Endothelial cell of umbilical vein (primary cell): ENCODE measurements at regions not wholly inside any gene's neighbourhood (a gene's known extent, or its start where the extent isn't known, plus 50 kb on each side); places are given as distances from the start of the nearest gene placed in this dataset.

Source experiments
- BruUV-seq: library from RNA; stranded (reverse); fragments of 400-500 nt; replicated peaks from 2 replicates; lab custom pipeline; 2021; lab: Mats Ljungman, UMichigan
- CTCF ChIA-PET: fragments of 300-600, 350-600 bp; sonication (Branson Sonifier 250); formaldehyde crosslinking; loops from one replicate; lab custom pipeline; 2021; ENCODE audit warnings: antibody characterized with exemption, inconsistent platforms; lab: Charles Lee
- POLR2A ChIA-PET: fragments of 300-600, 350-600 bp; sonication (Branson Sonifier 250); formaldehyde crosslinking; loops from one replicate; lab custom pipeline; 2021; ENCODE audit warnings: antibody characterized with exemption, inconsistent platforms; lab: Charles Lee
- DNase-seq: peaks from one replicate; pipeline ENCODE4 v3.0.0-alpha.2; 2011; ENCODE audit warnings: low read depth, low spot score
- FAIRE-seq: peaks from 2 replicates; lab custom pipeline; 2011; peaks lifted over from hg19 to GRCh38; lab: Jason Lieb, UNC
- H2AFZ ChIP-seq: 2 replicates; pipeline ENCODE4 v1.6.0; 2012; ENCODE audit warnings: low read depth, low read length, control low read depth, inconsistent platforms
- H3K27ac ChIP-seq: 2 replicates; pipeline ENCODE4 v1.5.1; 2011; ENCODE audit warnings: low read depth, mild to moderate bottlenecking, control low read depth, low read length, moderate library complexity; ENCODE audit not compliant: insufficient read depth
- H3K27me3 ChIP-seq, 2 experiments: 2 replicates each; pipeline versions ENCODE4 v1.6.0 to v1.6.1; 2011; ENCODE audit warnings: low read length in 2 of 2, mixed read lengths in 1 of 2; ENCODE audit not compliant: control insufficient read depth in 2 of 2, insufficient read depth in 2 of 2
- H3K36me3 ChIP-seq, 2 experiments: 2 replicates in 1 of 2; 3 replicates in 1 of 2; pipeline ENCODE4 v1.5.1; 2011; ENCODE audit warnings: low read length in 2 of 2, mild to moderate bottlenecking in 1 of 2, moderate library complexity in 1 of 2; ENCODE audit not compliant: control insufficient read depth in 2 of 2, insufficient read depth in 2 of 2; ENCODE audit errors: extremely low read depth in 1 of 2
- H3K4me1 ChIP-seq: 3 replicates; pipeline ENCODE4 v1.5.1; 2011; ENCODE audit warnings: mild to moderate bottlenecking, low read length; ENCODE audit not compliant: control insufficient read depth, insufficient read depth; ENCODE audit errors: extremely low read depth
- H3K4me2 ChIP-seq: 2 replicates; pipeline ENCODE4 v1.6.1; 2011; ENCODE audit warnings: low read length, control low read depth, mixed read lengths; ENCODE audit not compliant: insufficient read depth
- H3K4me3 ChIP-seq, 3 experiments: fragments of 200-600 bp in 1 of 3; sonication (generic), shearing (Covaris generic) in 1 of 3; replicated peaks in 1 of 3; 2 replicates each; pipeline ENCODE4 v1.5.1; 2011 to 2016; ENCODE audit warnings: control low read depth in 3 of 3, low read length in 3 of 3, mild to moderate bottlenecking in 2 of 3, inconsistent platforms in 1 of 3, low read depth in 1 of 3, moderate library complexity in 1 of 3; ENCODE audit not compliant: insufficient read depth in 1 of 3
- H3K79me2 ChIP-seq: 2 replicates; pipeline ENCODE4 v1.6.0; 2012; ENCODE audit warnings: low read length, inconsistent platforms; ENCODE audit not compliant: control insufficient read depth, insufficient read depth
- H3K9ac ChIP-seq: replicated peaks from 2 replicates; pipeline ENCODE3; 2011; ENCODE audit warnings: low read length, control low read depth; ENCODE audit not compliant: insufficient read depth; ENCODE audit errors: extremely low read depth
- H3K9me1 ChIP-seq: replicated peaks from 3 replicates; pipeline ENCODE4 v1.6.0; 2011; ENCODE audit warnings: mild to moderate bottlenecking, low read length; ENCODE audit not compliant: control insufficient read depth, insufficient read depth; ENCODE audit errors: extremely low read depth
- H3K9me3 ChIP-seq: replicated peaks from 2 replicates; pipeline ENCODE4 v1.5.1; 2012; ENCODE audit warnings: low read length, inconsistent platforms; ENCODE audit not compliant: control insufficient read depth, insufficient read depth
- H4K20me1 ChIP-seq: replicated peaks from 2 replicates; pipeline ENCODE3; 2011; ENCODE audit warnings: mild to moderate bottlenecking, low read length; ENCODE audit not compliant: control insufficient read depth, insufficient read depth; ENCODE audit errors: extremely low read depth
- CTCF ChIP-seq, 2 donors: IDR thresholded peaks; 1 replicate in 1 of 2; 2 replicates in 1 of 2; pipeline ENCODE4 v1.5.1; 2011; ENCODE audit warnings: low read length in 2 of 2, mild to moderate bottlenecking in 2 of 2, moderate library complexity in 2 of 2, control low read depth in 1 of 2, inconsistent platforms in 1 of 2, low read depth in 1 of 2; ENCODE audit not compliant: insufficient read depth in 1 of 2; ENCODE audit errors: extremely low read depth in 1 of 2
- FOS ChIP-seq: IDR thresholded peaks from 2 replicates; pipeline ENCODE4 v1.6.1; 2011; ENCODE audit warnings: mild to moderate bottlenecking, low read length, moderate library complexity, borderline replicate concordance; ENCODE audit not compliant: insufficient read depth
- GATA2 ChIP-seq: IDR thresholded peaks from 2 replicates; pipeline ENCODE4 v1.7.0; 2011; ENCODE audit warnings: low read depth, mild to moderate bottlenecking, moderate library complexity, mixed read lengths, low read length; ENCODE audit not compliant: insufficient read length, insufficient read depth
- JUN ChIP-seq: IDR thresholded peaks from 2 replicates; pipeline ENCODE4 v1.6.1; 2011; ENCODE audit warnings: borderline replicate concordance, low read depth; ENCODE audit not compliant: insufficient read length, insufficient read depth
- MAX ChIP-seq: IDR thresholded peaks from 2 replicates; pipeline ENCODE4 v1.6.1; 2011; ENCODE audit not compliant: insufficient read depth, insufficient read length
- MYC ChIP-seq: IDR thresholded peaks from one replicate; pipeline ENCODE4 v1.6.1; 2011; ENCODE audit warnings: mild to moderate bottlenecking, low read depth, low read length
- POLR2A ChIP-seq: IDR thresholded peaks from 2 replicates; pipeline ENCODE4 v1.6.1; 2012; ENCODE audit warnings: low read depth, mild to moderate bottlenecking, control low read depth, low read length
- POLR2AphosphoS5 ChIP-seq: IDR thresholded peaks from 2 replicates; pipeline ENCODE4 v1.6.1; 2012; ENCODE audit warnings: low read depth, mild to moderate bottlenecking, control low read depth, low read length, moderate library complexity; ENCODE audit not compliant: insufficient read depth
- dilution Hi-C: fragments of 300-500 bp; cut with MboI; formaldehyde crosslinking; loops from one replicate; pipeline ENCODE4 v1.15.0; 2019; ENCODE audit warnings: low sequenced_read_pairs; ENCODE audit not compliant: extremely low pct_ligation_motif_present
- intact Hi-C: fragments of 100-400 bp; cut with micrococcal nuclease; formaldehyde crosslinking; loops from one replicate; pipeline ENCODE4 v1.10.0; 2022

GRCh38 chr6:44609051-44609612 lies 221.6 kb downstream of the CDC5L start:
- Histone ChIP-seq H3K4me1 (no peaks in the 10 kb centered on the region), H2AFZ (no peak overlapping the region), H3K9ac (no peak overlapping the region), H3K36me3 (no peaks in the 10 kb centered on the region), H3K4me3 (no peak overlapping the region), H3K9me1 (no peaks in the 10 kb centered on the region), H3K9me3 (no peaks in the 10 kb centered on the region), H3K27me3 (no peaks in the 10 kb centered on the region), H3K4me2 (no peak overlapping the region), H4K20me1 (no peaks in the 10 kb centered on the region), H3K27ac (no peak overlapping the region), H3K79me2 (no peaks in the 10 kb centered on the region)
- POLR2A ChIA-PET, result no interaction called here
- no TSS peak for BruUV-seq
- CTCF ChIA-PET, result no interaction called here
- intact Hi-C loops, result no loop called here
- no peak for FAIRE-seq
- dilution Hi-C loops, result no loop called here
- TF ChIP-seq GATA2 (no peak), MYC (no peak), MAX (no peak), POLR2A (no peak), JUN (no peak), FOS (no peak), POLR2AphosphoS5 (no peak), CTCF (IDR thresholded peaks at IDR 0.05; ENCODE audit: extremely low read depth in 1 of 2, insufficient read depth in 1 of 2, low read depth in 1 of 2, low read length in 2 of 2) (no peak)
- DNase-seq, result no peak
